ENCODE measurements at regions not wholly inside any gene's neighbourhood (a gene's known extent, or its start where the extent isn't known, plus 50 kb on each side); places are given as distances from the start of the nearest gene placed in this dataset.
A peak's percentile ranks its signal among the peaks of the same experiment; 100 is the strongest.
"Not testable (repeated sequence)": the region's sequence is repeated elsewhere in the genome, so short reads cannot be mapped to it uniquely, and the experiment has no call there.

DNA sequence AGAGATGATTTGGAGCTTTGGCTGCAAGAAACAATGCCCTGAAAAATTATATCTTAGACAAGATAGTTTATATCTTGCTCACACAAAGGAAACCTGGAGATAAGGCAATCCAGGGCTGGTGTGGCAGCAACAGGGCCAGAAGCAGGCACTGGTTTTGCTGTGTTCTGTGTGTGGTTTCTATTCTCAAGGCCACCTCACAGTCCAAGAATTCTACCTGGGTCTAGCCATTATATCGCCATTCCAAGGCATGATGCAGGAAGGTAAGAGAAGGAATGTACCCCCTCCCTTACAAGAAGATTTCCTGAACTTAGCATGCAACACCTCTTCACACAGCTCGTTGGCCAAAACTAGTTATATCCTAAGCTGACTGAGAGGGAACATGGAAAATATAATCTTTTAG is 74.5 kb upstream of the MEGF10 start:
- DNase-seq (ENCODE audit: low read depth), result no peak

DNA sequence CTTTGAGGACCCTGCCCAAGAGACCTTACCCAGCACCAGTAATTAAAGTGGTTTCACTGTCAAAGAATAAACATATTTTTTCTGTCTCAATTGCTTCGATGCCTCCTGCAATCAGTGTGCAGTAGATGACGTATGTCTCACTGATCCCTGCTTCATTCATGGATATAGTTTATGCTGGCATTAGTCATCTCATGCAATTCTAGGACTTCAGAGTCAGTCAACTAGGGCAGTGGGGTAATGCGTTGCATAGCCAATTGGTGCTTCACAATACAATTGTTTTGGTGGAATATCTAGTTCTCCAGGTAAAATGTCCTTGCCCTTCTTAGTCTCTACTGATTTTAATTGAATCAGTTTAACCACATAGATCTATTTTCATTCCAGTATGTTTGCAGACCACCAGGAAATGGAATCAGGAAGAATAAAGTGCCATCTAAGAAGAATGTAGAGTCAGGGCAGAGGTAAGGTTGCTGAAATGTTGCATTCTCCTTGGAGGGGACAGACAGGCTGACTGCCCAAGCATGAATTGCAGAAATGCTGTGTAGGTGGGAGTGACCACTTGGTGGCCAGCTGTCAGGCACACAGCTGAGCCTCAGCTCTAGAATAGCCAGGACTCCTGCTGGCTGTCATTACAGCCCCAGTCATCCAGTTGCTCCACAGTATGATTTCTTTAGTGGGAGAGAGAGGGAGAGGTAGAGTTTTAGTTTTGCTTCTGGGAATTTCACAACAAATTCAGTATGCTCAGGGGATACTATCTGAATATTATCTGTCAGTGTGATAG is 73.5 kb upstream of the MEGF10 start:
- DNase-seq (ENCODE audit: low read depth), result no peak

- not testable (repeated sequence) for DNase-seq (ENCODE audit: low read depth)
Measured at GRCh38 chr5:127221936-127222335, 68.7 kb upstream of the MEGF10 start.

DNA sequence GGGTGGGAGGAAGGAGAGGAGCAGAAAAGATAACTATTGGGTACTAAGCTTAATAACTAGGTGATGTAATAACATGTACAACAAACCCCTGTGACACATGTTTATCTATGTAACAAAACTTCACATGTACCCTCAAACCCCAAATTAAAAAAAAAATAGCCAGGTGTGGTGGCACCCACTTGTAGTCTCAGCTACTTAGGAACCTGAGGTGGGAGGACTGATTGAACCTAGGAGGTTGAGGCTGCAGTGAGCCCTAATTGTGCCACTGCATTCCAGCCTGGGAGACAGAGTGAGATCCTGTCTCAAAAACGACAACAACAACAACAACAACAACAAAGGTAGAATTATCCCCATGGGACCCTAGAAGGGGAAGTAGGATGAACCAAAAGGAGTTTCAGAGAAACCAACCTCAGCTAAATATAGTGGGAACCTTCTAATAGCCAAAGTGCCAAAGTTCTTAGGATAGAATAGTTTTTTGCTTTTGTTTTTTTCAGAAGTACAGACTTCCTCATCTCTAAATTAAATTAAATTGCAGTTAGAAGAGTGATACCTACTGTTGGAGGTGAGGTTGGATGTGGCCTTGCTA is 67.9 kb upstream of the MEGF10 start:
- not testable (repeated sequence) for DNase-seq (ENCODE audit: low read depth)

- no peak for DNase-seq (ENCODE audit: low read depth)
Measured at GRCh38 chr5:127223256-127223974, 67.2 kb upstream of the MEGF10 start.

- DNase-seq (ENCODE audit: low read depth), result no peak
Measured at GRCh38 chr5:127227881-127228280, 62.7 kb upstream of the MEGF10 start.

- DNase-seq (ENCODE audit: low read depth), result no peak
Measured at GRCh38 chr5:127228540-127229184, 61.9 kb upstream of the MEGF10 start.

GRCh38 chr5:127229185-127229889 is 61.3 kb upstream of the MEGF10 start:
- peak; percentile 31 for DNase-seq (ENCODE audit: low read depth)

- DNase-seq (ENCODE audit: low read depth), result no peak
Measured at GRCh38 chr5:127231118-127231517, 59.5 kb upstream of the MEGF10 start.

GRCh38 chr5:127233590-127233989 is 57.0 kb upstream of the MEGF10 start:
- DNase-seq (ENCODE audit: low read depth), result no peak

- DNase-seq (ENCODE audit: low read depth), result no peak
Measured at GRCh38 chr5:127235136-127235535, 55.5 kb upstream of the MEGF10 start.

- no peak for DNase-seq (ENCODE audit: low read depth)
Measured at GRCh38 chr5:127236254-127236653, 54.3 kb upstream of the MEGF10 start.
